ENCODE measurements at regions not wholly inside any gene's neighbourhood (a gene's known extent, or its start where the extent isn't known, plus 50 kb on each side); places are given as distances from the start of the nearest gene placed in this dataset.

DNA sequence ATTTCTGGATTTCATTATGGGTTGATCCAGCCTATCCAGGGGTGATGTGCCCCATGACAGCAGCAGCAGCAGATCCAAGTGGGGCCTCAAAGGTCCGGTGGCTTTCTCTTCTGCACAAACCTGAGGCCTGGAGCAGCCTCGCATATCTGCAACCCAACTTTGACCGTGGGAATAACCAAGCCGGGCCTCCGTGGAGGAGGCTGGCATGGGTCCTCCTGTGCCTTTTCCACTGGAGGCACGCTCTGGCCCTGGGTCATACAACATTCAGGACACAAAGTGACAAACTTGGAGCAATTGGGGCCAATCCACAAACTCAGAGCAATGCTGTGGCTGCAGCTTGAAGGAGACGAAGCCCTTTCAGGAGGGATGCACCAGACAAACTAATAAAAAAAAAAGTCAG, 330.0 kb upstream of the MKI67 start:
- TF ChIP-seq EZH2 (IDR thresholded peaks at IDR 0.05) (no peak), CTCF (IDR thresholded peaks at IDR 0.05) (no peak), EZH2phosphoT487 (IDR thresholded peaks at IDR 0.05) (no peak)
